Peyer's patch (tissue), 4 donors: ENCODE measurements at regions not wholly inside any gene's neighbourhood (a gene's known extent, or its start where the extent isn't known, plus 50 kb on each side); places are given as distances from the start of the nearest gene placed in this dataset.
"Not testable (repeated sequence)": the region's sequence is repeated elsewhere in the genome, so short reads cannot be mapped to it uniquely, and the experiment has no call there.

ENCODE experiments used
- CTCF ChIP-seq, 6 experiments: fragments of 450-650 bp in 4 of 6; fragments of 200-600 bp in 2 of 6; sonication (generic) in 1 of 6; IDR thresholded peaks; one replicate each; pipeline ENCODE4 v1.5.1; 2017 to 2019; ENCODE audit warnings: antibody characterized with exemption in 6 of 6, mild to moderate bottlenecking in 3 of 6, moderate library complexity in 1 of 6
- POLR2A ChIP-seq, 2 donors: fragments of 450-650 bp; IDR thresholded peaks; one replicate each; pipeline ENCODE4 v1.5.1; 2017; ENCODE audit warnings: antibody characterized with exemption in 2 of 2, mild to moderate bottlenecking in 2 of 2, moderate library complexity in 2 of 2

- not testable (repeated sequence) for TF ChIP-seq CTCF, POLR2A (IDR thresholded peaks at IDR 0.05)
Observed at GRCh38 chr9:117642571-117643287, 61.5 kb upstream of the TLR4 start.
